Coronary artery (tissue), 2 donors: ENCODE measurements at regions not wholly inside any gene's neighbourhood (a gene's known extent, or its start where the extent isn't known, plus 50 kb on each side); places are given as distances from the start of the nearest gene placed in this dataset.

Source experiments
- DNase-seq: peaks from one replicate; pipeline ENCODE4 v3.0.0-alpha.2; 2017; ENCODE audit warnings: low spot score
- H3K27ac ChIP-seq, 2 donors: fragments of 200-600 bp; sonication (generic); one replicate each; pipeline ENCODE4 v1.5.1; 2016 to 2019
- H3K4me3 ChIP-seq: fragments of 200-600 bp; sonication (generic); 2 replicates; pipeline ENCODE4 v1.5.1; 2016; ENCODE audit warnings: mild to moderate bottlenecking, moderate library complexity
- TF ChIP-seq, protein P1 (sequence below): fragments of 200-600 bp; sonication (generic); IDR thresholded peaks from one replicate; pipeline ENCODE4 v1.5.1; 2019; ENCODE audit warnings: antibody characterized with exemption

DNA sequence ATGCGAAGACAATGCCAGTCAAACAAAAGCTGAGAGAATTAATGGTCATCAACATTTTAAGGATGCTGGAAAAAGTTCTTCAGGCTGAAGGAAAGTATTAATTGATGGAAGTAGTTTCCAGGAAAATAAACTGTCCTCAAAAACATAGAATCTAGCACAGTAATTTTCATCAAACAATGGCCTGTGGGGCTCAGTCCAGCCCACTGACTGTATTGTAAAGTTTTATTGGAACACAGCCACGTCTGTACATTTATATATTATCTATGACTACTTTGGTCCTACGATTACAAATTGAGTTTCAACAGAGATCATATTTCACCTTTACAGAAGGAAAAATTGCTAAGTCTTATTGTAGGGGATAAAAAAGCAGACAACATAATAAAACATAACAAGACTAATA, 484.5 kb downstream of the KCNJ2 start:
- Histone ChIP-seq H3K4me3 (no peak overlapping the region), H3K27ac (no peak overlapping the region)
- DNase-seq = no peak
- TF ChIP-seq, protein P1, sequence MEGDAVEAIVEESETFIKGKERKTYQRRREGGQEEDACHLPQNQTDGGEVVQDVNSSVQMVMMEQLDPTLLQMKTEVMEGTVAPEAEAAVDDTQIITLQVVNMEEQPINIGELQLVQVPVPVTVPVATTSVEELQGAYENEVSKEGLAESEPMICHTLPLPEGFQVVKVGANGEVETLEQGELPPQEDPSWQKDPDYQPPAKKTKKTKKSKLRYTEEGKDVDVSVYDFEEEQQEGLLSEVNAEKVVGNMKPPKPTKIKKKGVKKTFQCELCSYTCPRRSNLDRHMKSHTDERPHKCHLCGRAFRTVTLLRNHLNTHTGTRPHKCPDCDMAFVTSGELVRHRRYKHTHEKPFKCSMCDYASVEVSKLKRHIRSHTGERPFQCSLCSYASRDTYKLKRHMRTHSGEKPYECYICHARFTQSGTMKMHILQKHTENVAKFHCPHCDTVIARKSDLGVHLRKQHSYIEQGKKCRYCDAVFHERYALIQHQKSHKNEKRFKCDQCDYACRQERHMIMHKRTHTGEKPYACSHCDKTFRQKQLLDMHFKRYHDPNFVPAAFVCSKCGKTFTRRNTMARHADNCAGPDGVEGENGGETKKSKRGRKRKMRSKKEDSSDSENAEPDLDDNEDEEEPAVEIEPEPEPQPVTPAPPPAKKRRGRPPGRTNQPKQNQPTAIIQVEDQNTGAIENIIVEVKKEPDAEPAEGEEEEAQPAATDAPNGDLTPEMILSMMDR = no peak

DNA sequence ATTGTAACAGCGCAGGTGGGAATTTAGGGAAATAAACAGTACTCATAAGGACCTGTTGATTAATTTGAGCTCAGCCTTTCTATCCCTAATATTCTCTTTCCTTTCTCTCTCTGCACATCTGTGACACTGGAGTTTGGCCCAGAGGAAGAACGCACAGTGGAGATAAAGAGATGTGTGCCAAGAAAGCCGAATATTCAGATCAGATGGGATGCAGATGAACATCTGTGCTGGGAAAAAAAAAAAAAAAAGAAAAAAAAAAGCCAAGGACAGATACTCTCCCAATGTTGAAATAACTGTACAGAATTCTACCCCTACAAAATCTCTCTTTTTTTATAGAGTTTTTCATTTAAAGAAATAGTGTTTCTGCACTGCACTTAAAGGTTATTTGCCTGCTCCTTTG, 485.4 kb downstream of the KCNJ2 start:
- no peak overlapping the region for H3K27ac ChIP-seq
- H3K4me3 ChIP-seq = no peak overlapping the region
- TF ChIP-seq, protein P1 = no peak
- no peak for DNase-seq

DNA sequence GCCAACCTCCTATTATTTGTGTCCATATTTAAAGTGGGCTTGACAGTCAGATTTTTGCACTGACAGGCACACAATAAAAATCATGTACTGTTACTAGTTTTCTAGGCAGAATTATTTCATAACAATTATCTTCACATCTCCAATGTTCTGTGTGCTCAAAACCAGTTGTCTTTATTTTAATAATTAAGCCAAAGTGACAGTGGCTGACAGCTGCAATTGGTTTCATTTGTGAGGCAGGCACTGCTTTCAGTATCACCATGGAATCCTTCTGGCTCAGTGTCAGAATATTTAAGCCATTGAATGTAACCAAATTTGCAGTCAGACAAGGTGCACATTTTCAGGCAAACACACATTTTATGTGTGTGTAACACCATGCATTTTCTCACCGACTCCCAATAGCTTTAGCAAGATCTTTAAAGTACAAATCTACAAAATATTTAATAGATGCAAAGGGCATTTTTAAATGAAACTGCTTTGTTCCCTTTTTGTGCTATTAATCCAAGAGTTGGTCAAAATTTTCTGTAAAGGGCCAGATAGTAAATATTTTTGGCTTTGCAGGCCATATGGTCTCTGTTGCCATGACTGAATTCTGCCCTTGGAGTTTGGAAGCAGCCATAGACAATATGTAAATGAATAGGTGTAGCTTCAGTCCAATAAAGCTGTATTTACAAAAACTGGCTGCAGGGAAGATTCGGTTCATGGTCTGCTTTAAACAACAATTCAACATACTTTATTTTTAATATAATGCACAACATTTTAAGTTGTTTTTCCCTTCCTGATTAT, 486.0 kb downstream of the KCNJ2 start:
- H3K27ac ChIP-seq = no peak overlapping the region
- TF ChIP-seq, protein P1 = no peak
- DNase-seq = no peak
- H3K4me3 ChIP-seq = no peak overlapping the region

DNA sequence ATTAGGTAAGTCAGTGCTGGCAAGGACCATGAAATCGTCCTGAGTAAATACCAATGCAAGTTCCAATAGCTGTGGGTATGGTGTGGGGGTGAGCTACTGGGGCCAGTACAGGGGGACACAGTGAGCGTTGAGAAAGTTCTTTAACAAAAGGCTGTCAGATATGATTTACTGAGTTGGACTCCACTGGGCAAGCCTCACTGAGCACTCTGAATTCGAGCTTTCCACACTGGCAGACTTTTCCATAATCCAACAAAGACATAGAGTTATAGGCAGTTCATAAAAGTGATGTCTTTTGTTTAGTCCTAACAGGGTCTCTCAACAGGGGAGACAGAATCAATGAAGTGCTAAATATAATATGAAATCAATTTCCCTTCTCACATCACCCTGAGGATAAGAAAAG, 489.0 kb downstream of the KCNJ2 start:
- no peak for DNase-seq
- Histone ChIP-seq H3K4me3 (no peak overlapping the region), H3K27ac (no peak overlapping the region)
- TF ChIP-seq, protein P1 = no peak

DNA sequence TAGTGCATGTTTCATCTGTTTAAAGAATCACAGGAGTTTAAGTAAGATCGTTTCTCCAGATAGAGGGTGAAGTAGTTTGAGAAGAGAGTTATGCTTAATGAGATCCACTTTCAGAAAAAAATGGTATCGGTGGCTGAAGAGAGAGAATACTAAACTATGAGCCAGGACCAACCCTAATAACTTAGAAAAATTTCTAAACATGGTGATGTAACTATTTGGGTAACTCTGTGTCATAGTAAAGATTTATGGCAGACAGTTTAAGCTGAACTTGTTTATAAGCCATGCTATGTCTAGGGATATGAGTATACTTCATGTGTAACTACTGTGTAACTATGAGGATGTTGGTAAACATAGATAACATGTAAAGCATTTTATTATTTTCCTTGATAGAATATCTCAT, 489.5 kb downstream of the KCNJ2 start:
- no peak for DNase-seq
- no peak overlapping the region for H3K27ac ChIP-seq
- TF ChIP-seq, protein P1 = no peak
- H3K4me3 ChIP-seq = no peak overlapping the region

DNA sequence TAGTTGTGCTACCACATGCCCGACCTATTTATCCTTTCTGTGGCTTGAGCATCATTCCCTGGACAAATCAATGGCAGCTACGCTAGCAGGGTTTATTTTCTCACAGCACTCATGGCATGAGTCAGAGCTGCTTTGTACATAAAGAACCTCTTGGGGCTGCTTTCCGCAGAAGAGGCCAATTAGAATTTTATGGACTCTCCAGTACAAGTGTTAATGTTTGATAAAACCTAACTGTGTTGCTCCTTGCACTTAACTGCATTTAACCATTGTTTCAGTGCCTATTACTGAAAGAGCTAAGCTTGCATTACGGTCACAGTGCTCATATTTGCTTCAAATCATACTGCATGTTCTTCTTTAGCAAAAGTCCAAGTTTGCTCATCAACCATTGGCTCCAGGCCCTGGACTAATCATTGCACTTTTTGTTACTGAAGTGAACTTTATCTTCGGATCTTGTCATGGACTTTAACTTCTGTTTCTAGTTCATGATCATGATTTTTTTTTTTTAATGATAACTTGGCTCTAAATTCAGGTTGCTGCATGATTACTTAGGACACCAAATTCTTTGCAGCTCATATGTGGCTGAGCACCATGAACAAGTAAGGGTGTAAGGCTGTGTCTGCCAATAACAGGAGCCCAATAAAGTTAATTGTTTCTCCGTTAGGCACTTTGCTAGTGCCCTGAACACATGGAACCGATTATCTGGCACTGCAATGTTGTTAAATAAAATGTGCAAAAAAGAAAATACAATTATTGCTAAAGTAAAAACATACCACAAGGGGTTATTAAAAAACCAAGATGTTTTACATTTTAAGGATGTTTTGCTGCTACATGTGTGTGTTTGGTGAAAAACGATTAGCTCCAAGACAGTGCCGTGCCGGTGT, 492.2 kb downstream of the KCNJ2 start:
- TF ChIP-seq, protein P1 = no peak
- H3K4me3 ChIP-seq = no peak overlapping the region
- no peak overlapping the region for H3K27ac ChIP-seq
- no peak for DNase-seq
